Stromal cell of bone marrow (primary cell): ENCODE measurements at regions not wholly inside any gene's neighbourhood (a gene's known extent, or its start where the extent isn't known, plus 50 kb on each side); places are given as distances from the start of the nearest gene placed in this dataset.

Experiments
- DNase-seq: peaks from one replicate; pipeline ENCODE4 v3.0.0-alpha.2; 2012; ENCODE audit warnings: low read depth

- no peak for DNase-seq
Measured at GRCh38 chr2:121076498-121076820, 208.5 kb downstream of the TFCP2L1 start.

DNA sequence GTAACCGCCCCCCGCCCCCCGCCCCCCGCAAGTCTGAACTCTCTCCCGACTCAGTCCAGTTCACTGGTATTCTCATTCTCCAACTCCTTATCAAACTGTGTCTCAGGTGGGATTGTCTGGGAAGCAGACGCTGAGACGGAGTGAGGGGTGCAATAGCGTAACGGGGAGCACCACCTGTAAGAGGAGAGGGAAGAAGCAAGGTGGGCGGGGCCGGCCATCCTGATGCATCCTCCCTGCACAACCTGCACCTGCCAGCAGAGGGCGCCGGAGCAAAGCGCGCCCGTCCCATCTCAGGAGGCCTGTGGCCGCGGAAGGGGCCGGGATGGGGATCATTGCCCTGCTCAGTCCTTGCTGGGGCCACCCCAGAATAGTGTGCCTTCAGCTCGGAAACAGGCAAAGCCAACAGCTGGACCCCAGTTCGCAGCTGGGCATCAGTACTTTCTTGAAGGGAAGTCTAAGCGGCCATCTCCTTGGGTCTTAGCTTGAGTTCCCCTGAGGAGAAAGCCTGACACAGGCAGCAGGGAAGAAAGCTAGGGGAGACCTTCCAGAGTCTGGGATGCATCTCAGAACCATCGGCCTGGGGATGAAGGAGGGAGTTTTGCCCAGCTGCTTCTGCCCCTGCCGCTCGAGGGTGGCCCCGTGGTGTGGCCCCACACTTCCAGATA lies 208.0 kb downstream of the TFCP2L1 start:
- DNase-seq = no peak

- DNase-seq = no peak
Measured at GRCh38 chr2:121078899-121079298, 206.1 kb downstream of the TFCP2L1 start.

- DNase-seq = peak; percentile 15
Measured at GRCh38 chr2:121080013-121080772, 204.8 kb downstream of the TFCP2L1 start.

GRCh38 chr2:121081701-121082100 lies 203.3 kb downstream of the TFCP2L1 start:
- DNase-seq = no peak

- no peak for DNase-seq
Measured at GRCh38 chr2:121082191-121082590, 202.8 kb downstream of the TFCP2L1 start.

- no peak for DNase-seq
Measured at GRCh38 chr2:121084130-121084680, 200.8 kb downstream of the TFCP2L1 start.

DNA sequence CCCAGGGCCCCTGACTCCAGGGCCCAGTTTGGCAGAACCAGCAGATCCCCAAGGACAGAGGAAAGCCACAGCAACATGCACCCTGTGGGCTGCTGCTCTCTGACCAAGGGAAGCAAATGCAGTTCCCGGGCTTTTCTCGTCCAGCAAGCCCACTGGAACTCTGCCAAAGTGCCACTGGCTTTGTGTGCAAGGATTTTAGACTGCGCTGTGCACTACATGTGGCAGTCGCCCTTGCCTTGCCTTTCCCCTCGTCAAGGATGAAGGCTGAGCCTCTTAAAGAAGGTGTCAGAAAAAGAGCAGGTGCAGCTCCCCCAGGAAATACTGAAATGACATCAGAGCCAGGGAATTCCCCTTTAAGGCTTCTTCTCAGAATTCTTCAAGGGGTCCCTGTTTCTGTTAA lies 199.2 kb downstream of the TFCP2L1 start:
- DNase-seq = no peak

GRCh38 chr2:121086450-121086849 lies 198.6 kb downstream of the TFCP2L1 start:
- DNase-seq = no peak

DNA sequence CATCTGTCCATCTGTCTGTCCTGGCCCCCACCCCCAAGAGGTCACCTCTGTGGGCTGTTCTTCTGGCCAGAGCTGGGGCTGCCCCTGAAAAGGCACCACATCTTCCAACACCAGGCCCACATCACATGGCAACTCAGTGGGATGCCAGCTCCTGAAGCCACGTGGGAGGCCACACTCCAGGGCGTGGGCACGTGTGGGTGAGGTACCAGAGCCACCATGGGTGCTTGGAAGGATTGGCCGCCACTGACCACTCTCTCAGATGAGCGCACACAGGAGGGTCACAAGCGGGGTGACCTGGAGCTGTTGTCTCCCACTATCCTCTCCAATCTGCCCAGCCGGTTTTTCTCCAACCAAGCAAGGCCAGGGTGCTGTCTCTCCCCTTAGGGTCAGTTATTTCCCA lies 197.9 kb downstream of the TFCP2L1 start:
- DNase-seq = no peak

GRCh38 chr2:121088251-121089165 lies 196.5 kb downstream of the TFCP2L1 start:
- peak; percentile 25 for DNase-seq

DNA sequence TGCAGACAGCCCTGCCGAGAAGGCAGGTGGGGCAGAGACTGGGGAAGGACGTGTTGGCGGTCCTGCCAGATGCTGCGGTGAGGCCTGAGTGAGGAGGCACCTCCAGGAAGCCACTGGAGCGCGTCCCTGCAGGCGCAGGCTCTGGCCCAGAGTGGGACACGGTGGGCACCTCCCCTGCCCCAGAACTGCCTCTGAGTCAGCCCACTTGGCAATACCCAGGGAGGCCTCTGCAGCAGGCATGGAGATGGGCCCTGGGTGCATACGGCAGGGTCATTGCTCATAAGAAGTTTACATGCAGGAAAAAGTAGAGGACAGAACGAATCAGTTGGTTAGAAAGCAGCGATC lies 195.9 kb downstream of the TFCP2L1 start:
- no peak for DNase-seq

- no peak for DNase-seq
Measured at GRCh38 chr2:121090088-121090715, 194.8 kb downstream of the TFCP2L1 start.

GRCh38 chr2:121092095-121092494 lies 192.9 kb downstream of the TFCP2L1 start:
- no peak for DNase-seq

DNA sequence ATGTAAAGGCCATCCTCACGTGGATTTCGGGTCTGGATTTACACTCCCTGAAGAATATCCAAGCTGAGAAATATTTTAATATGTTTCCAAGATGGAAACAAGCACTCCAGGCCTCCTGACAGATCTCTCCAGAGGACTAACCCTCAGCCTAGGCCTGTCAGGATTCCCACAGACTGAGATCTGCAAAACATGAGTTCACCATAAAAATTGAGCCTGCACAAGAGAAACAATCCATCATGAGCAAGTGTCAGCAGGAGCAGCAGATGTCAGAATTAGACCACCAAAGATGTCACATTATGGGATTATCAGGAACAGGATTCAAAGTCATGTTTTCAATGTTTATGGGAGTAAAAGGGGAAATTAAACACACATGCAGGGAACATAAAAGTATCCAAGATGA lies 191.3 kb downstream of the TFCP2L1 start:
- no peak for DNase-seq

DNA sequence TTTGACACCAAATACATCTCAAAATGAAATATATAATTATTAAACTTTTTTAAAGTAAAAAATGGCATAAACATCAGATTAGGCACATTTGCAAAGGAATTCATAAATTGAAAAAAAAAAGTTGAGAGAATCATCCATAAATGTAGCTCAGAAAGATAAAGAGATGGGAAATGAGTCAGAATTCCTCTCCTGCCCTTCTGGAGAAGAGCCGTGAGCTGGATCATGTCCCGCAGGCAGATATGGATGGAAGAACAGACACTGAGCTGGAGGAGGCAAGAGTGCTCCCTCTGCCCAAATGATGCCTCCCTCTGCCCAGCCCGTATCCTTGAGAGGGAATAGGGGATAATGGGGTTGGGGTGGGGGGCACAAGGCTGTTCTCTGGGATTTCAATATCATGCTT lies 190.9 kb downstream of the TFCP2L1 start:
- DNase-seq = no peak

GRCh38 chr2:121094845-121095244 lies 190.2 kb downstream of the TFCP2L1 start:
- DNase-seq = no peak

GRCh38 chr2:121095257-121096080 lies 189.5 kb downstream of the TFCP2L1 start:
- peak; percentile 27 for DNase-seq

GRCh38 chr2:121096611-121097010 lies 188.4 kb downstream of the TFCP2L1 start:
- no peak for DNase-seq

GRCh38 chr2:121098556-121098955 lies 186.4 kb downstream of the TFCP2L1 start:
- no peak for DNase-seq
